ENCODE measurements at regions not wholly inside any gene's neighbourhood (a gene's known extent, or its start where the extent isn't known, plus 50 kb on each side); places are given as distances from the start of the nearest gene placed in this dataset.

GRCh38 chr17:36739208-36739607 is 137.8 kb downstream of the MRM1 start:
- no peaks in the 10 kb centered on the region for H3K36me3 ChIP-seq (ENCODE audit: control insufficient read depth in 1 of 2, insufficient read depth in 2 of 2, low read length in 2 of 2)
- no peak overlapping the region for H3K27ac ChIP-seq (ENCODE audit: low read depth, low read length)
- H3K9me3 ChIP-seq (ENCODE audit: control insufficient read depth in 1 of 2, low read length in 2 of 2) = no peaks in the 10 kb centered on the region
- peaks cover 0 to 4% of the 10 kb centered on the region in 2 donors for H3K27me3 ChIP-seq (ENCODE audit: control insufficient read depth in 1 of 2, insufficient read depth in 2 of 2, low read length in 2 of 2)
- H3K4me1 ChIP-seq (ENCODE audit: control insufficient read depth in 1 of 2, insufficient read depth in 2 of 2, low read length in 2 of 2) = no peaks in the 10 kb centered on the region
- H3K9ac ChIP-seq (ENCODE audit: low read depth in 1 of 2, low read length in 2 of 2) = no peak overlapping the region
- no peak overlapping the region for H3K4me3 ChIP-seq (ENCODE audit: low read depth in 1 of 2, low read length in 2 of 2)

- Histone ChIP-seq H3K36me3 (ENCODE audit: control insufficient read depth in 1 of 2, insufficient read depth in 2 of 2, low read length in 2 of 2) (no peaks in the 10 kb centered on the region), H3K27me3 (ENCODE audit: control insufficient read depth in 1 of 2, insufficient read depth in 2 of 2, low read length in 2 of 2) (peaks cover 0 to 4% of the 10 kb centered on the region in 2 donors), H3K4me3 (ENCODE audit: low read depth in 1 of 2, low read length in 2 of 2) (no peak overlapping the region), H3K9ac (ENCODE audit: low read depth in 1 of 2, low read length in 2 of 2) (no peak overlapping the region), H3K27ac (ENCODE audit: low read depth, low read length) (no peak overlapping the region), H3K4me1 (ENCODE audit: control insufficient read depth in 1 of 2, insufficient read depth in 2 of 2, low read length in 2 of 2) (no peaks in the 10 kb centered on the region), H3K9me3 (ENCODE audit: control insufficient read depth in 1 of 2, low read length in 2 of 2) (no peaks in the 10 kb centered on the region)
Observed at GRCh38 chr17:36740157-36740556, 138.8 kb downstream of the MRM1 start.

GRCh38 chr17:36741019-36741902 is 139.9 kb downstream of the MRM1 start:
- no peaks in the 10 kb centered on the region for H3K36me3 ChIP-seq (ENCODE audit: control insufficient read depth in 1 of 2, insufficient read depth in 2 of 2, low read length in 2 of 2)
- H3K27ac ChIP-seq (ENCODE audit: low read depth, low read length) = no peak overlapping the region
- H3K9me3 ChIP-seq (ENCODE audit: control insufficient read depth in 1 of 2, low read length in 2 of 2) = no peaks in the 10 kb centered on the region
- peaks cover 0 to 4% of the 10 kb centered on the region in 2 donors for H3K27me3 ChIP-seq (ENCODE audit: control insufficient read depth in 1 of 2, insufficient read depth in 2 of 2, low read length in 2 of 2)
- H3K4me3 ChIP-seq (ENCODE audit: low read depth in 1 of 2, low read length in 2 of 2) = no peak overlapping the region
- no peaks in the 10 kb centered on the region for H3K4me1 ChIP-seq (ENCODE audit: control insufficient read depth in 1 of 2, insufficient read depth in 2 of 2, low read length in 2 of 2)
- no peak overlapping the region for H3K9ac ChIP-seq (ENCODE audit: low read depth in 1 of 2, low read length in 2 of 2)

- H3K9me3 ChIP-seq (ENCODE audit: control insufficient read depth in 1 of 2, low read length in 2 of 2) = no peaks in the 10 kb centered on the region
- H3K27me3 ChIP-seq (ENCODE audit: control insufficient read depth in 1 of 2, insufficient read depth in 2 of 2, low read length in 2 of 2) = peaks cover 0 to 4% of the 10 kb centered on the region in 2 donors
- no peaks in the 10 kb centered on the region for H3K4me1 ChIP-seq (ENCODE audit: control insufficient read depth in 1 of 2, insufficient read depth in 2 of 2, low read length in 2 of 2)
- no peak overlapping the region for H3K27ac ChIP-seq (ENCODE audit: low read depth, low read length)
- H3K9ac ChIP-seq (ENCODE audit: low read depth in 1 of 2, low read length in 2 of 2) = no peak overlapping the region
- H3K36me3 ChIP-seq (ENCODE audit: control insufficient read depth in 1 of 2, insufficient read depth in 2 of 2, low read length in 2 of 2) = no peaks in the 10 kb centered on the region
- no peak overlapping the region for H3K4me3 ChIP-seq (ENCODE audit: low read depth in 1 of 2, low read length in 2 of 2)
Observed at GRCh38 chr17:36742267-36743000, 141.1 kb downstream of the MRM1 start.

- no peak overlapping the region for H3K4me3 ChIP-seq (ENCODE audit: low read depth in 1 of 2, low read length in 2 of 2)
- H3K4me1 ChIP-seq (ENCODE audit: control insufficient read depth in 1 of 2, insufficient read depth in 2 of 2, low read length in 2 of 2) = no peaks in the 10 kb centered on the region
- H3K27ac ChIP-seq (ENCODE audit: low read depth, low read length) = no peak overlapping the region
- no peaks in the 10 kb centered on the region for H3K9me3 ChIP-seq (ENCODE audit: control insufficient read depth in 1 of 2, low read length in 2 of 2)
- H3K36me3 ChIP-seq (ENCODE audit: control insufficient read depth in 1 of 2, insufficient read depth in 2 of 2, low read length in 2 of 2) = no peaks in the 10 kb centered on the region
- no peak overlapping the region for H3K9ac ChIP-seq (ENCODE audit: low read depth in 1 of 2, low read length in 2 of 2)
- H3K27me3 ChIP-seq (ENCODE audit: control insufficient read depth in 1 of 2, insufficient read depth in 2 of 2, low read length in 2 of 2) = peaks cover 0 to 4% of the 10 kb centered on the region in 2 donors
Observed at GRCh38 chr17:36743130-36743529, 141.7 kb downstream of the MRM1 start.

GRCh38 chr17:36746381-36747053 is 145.1 kb downstream of the MRM1 start:
- no peak overlapping the region for H3K9ac ChIP-seq (ENCODE audit: low read depth in 1 of 2, low read length in 2 of 2)
- H3K27ac ChIP-seq (ENCODE audit: low read depth, low read length) = no peak overlapping the region
- H3K27me3 ChIP-seq (ENCODE audit: control insufficient read depth in 1 of 2, insufficient read depth in 2 of 2, low read length in 2 of 2) = peaks cover 0 to 4% of the 10 kb centered on the region in 2 donors

GRCh38 chr17:36747861-36748260 is 146.5 kb downstream of the MRM1 start:
- H3K4me1 ChIP-seq (ENCODE audit: control insufficient read depth in 1 of 2, insufficient read depth in 2 of 2, low read length in 2 of 2) = no peaks in the 10 kb centered on the region
- H3K36me3 ChIP-seq (ENCODE audit: control insufficient read depth in 1 of 2, insufficient read depth in 2 of 2, low read length in 2 of 2) = no peaks in the 10 kb centered on the region
- peaks cover 0 to 8% of the 10 kb centered on the region in 2 donors for H3K27me3 ChIP-seq (ENCODE audit: control insufficient read depth in 1 of 2, insufficient read depth in 2 of 2, low read length in 2 of 2)
- H3K4me3 ChIP-seq (ENCODE audit: low read depth in 1 of 2, low read length in 2 of 2) = no peak overlapping the region
- H3K9ac ChIP-seq (ENCODE audit: low read depth in 1 of 2, low read length in 2 of 2) = no peak overlapping the region
- H3K9me3 ChIP-seq (ENCODE audit: control insufficient read depth in 1 of 2, low read length in 2 of 2) = no peaks in the 10 kb centered on the region
- no peak overlapping the region for H3K27ac ChIP-seq (ENCODE audit: low read depth, low read length)

More at GRCh38 chr17:36746381-36747053, 145.1 kb downstream of the MRM1 start:
- Histone ChIP-seq H3K4me3 (ENCODE audit: low read depth in 1 of 2, low read length in 2 of 2) (no peak overlapping the region), H3K4me1 (ENCODE audit: control insufficient read depth in 1 of 2, insufficient read depth in 2 of 2, low read length in 2 of 2) (no peaks in the 10 kb centered on the region), H3K36me3 (ENCODE audit: control insufficient read depth in 1 of 2, insufficient read depth in 2 of 2, low read length in 2 of 2) (no peaks in the 10 kb centered on the region), H3K9me3 (ENCODE audit: control insufficient read depth in 1 of 2, low read length in 2 of 2) (no peaks in the 10 kb centered on the region)

- no peak overlapping the region for H3K9ac ChIP-seq (ENCODE audit: low read depth in 1 of 2, low read length in 2 of 2)
- H3K4me3 ChIP-seq (ENCODE audit: low read depth in 1 of 2, low read length in 2 of 2) = no peak overlapping the region
- no peaks in the 10 kb centered on the region for H3K9me3 ChIP-seq (ENCODE audit: control insufficient read depth in 1 of 2, low read length in 2 of 2)
- H3K36me3 ChIP-seq (ENCODE audit: control insufficient read depth in 1 of 2, insufficient read depth in 2 of 2, low read length in 2 of 2) = no peaks in the 10 kb centered on the region
- peaks cover 0 to 8% of the 10 kb centered on the region in 2 donors for H3K27me3 ChIP-seq (ENCODE audit: control insufficient read depth in 1 of 2, insufficient read depth in 2 of 2, low read length in 2 of 2)
- H3K27ac ChIP-seq (ENCODE audit: low read depth, low read length) = no peak overlapping the region
- no peaks in the 10 kb centered on the region for H3K4me1 ChIP-seq (ENCODE audit: control insufficient read depth in 1 of 2, insufficient read depth in 2 of 2, low read length in 2 of 2)
Observed at GRCh38 chr17:36748272-36748671, 146.9 kb downstream of the MRM1 start.

- Histone ChIP-seq H3K36me3 (ENCODE audit: control insufficient read depth in 1 of 2, insufficient read depth in 2 of 2, low read length in 2 of 2) (no peaks in the 10 kb centered on the region), H3K9me3 (ENCODE audit: control insufficient read depth in 1 of 2, low read length in 2 of 2) (no peaks in the 10 kb centered on the region), H3K4me3 (ENCODE audit: low read depth in 1 of 2, low read length in 2 of 2) (no peak overlapping the region), H3K27ac (ENCODE audit: low read depth, low read length) (no peak overlapping the region), H3K27me3 (ENCODE audit: control insufficient read depth in 1 of 2, insufficient read depth in 2 of 2, low read length in 2 of 2) (peaks cover 0 to 4% of the 10 kb centered on the region in 2 donors), H3K4me1 (ENCODE audit: control insufficient read depth in 1 of 2, insufficient read depth in 2 of 2, low read length in 2 of 2) (no peaks in the 10 kb centered on the region), H3K9ac (ENCODE audit: low read depth in 1 of 2, low read length in 2 of 2) (no peak overlapping the region)
Observed at GRCh38 chr17:36749493-36749892, 148.1 kb downstream of the MRM1 start.

Measured in duodenal mucosa (tissue), 2 donors.